ENCODE measurements at regions not wholly inside any gene's neighbourhood (a gene's known extent, or its start where the extent isn't known, plus 50 kb on each side); places are given as distances from the start of the nearest gene placed in this dataset.

DNA sequence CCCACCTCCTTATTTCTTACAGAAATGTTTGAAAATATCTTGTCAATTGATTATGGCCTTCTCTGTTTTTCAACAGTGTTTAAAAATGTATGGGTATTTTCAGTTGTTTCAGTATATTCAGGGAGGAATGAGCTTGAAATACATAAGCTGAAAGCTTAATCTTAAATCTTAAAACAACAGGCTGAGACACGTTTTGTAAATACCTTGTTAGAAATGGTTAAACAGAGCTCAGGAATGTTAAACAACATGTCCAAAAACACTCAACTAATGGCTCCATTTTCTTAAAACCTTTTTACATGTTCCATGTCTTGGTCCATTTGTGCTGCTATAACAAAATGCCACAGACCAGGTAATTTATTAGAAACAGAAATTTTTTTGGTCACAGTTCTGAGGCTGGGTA lies 953.8 kb upstream of the ADGRL2 start:
- DNase-seq (ENCODE audit: low spot score): no peak
- no peak overlapping the region for H3K27ac ChIP-seq
- no peak for TF ChIP-seq CTCF (IDR thresholded peaks at IDR 0.05)
- H3K4me3 ChIP-seq: no peak overlapping the region
- H3K4me1 ChIP-seq: no peaks in the 10 kb centered on the region
- H3K36me3 ChIP-seq: no peaks in the 10 kb centered on the region
- H3K9me3 ChIP-seq: no peaks in the 10 kb centered on the region
- no peaks in the 10 kb centered on the region for H3K27me3 ChIP-seq

GRCh38 chr1:80842796-80843195 lies 957.9 kb upstream of the ADGRL2 start:
- no peak for TF ChIP-seq CTCF (IDR thresholded peaks at IDR 0.05)
- no peak for DNase-seq (ENCODE audit: low spot score)
- H3K4me3 ChIP-seq: no peak overlapping the region
- H3K27ac ChIP-seq: no peak overlapping the region
- H3K36me3 ChIP-seq: no peaks in the 10 kb centered on the region
- H3K9me3 ChIP-seq: no peaks in the 10 kb centered on the region
- no peaks in the 10 kb centered on the region for H3K4me1 ChIP-seq
- no peaks in the 10 kb centered on the region for H3K27me3 ChIP-seq

DNA sequence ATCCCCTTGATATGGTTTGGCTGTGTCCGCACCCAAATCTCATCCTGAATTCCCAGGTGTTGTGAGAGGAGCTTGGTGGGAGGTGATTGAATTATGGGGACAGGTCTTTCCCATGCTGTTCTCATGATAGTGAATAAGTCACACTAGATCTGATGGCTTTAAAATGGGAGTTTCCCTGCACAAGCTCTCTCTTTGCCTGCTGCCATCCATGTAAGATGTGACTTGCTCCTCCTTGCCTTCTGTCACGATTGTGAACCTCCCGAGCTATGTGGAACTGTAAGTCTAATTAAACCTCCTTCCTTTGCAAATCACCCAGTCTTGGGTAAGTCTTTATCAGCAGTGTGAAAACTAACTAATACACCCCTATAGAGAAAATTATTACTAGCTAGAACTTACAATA lies 959.5 kb upstream of the ADGRL2 start:
- DNase-seq (ENCODE audit: low spot score): no peak
- Histone ChIP-seq H3K27ac (no peak overlapping the region), H3K9me3 (no peaks in the 10 kb centered on the region), H3K4me1 (no peaks in the 10 kb centered on the region), H3K27me3 (no peaks in the 10 kb centered on the region), H3K36me3 (no peaks in the 10 kb centered on the region), H3K4me3 (no peak overlapping the region)
- no peak for TF ChIP-seq CTCF (IDR thresholded peaks at IDR 0.05)

DNA sequence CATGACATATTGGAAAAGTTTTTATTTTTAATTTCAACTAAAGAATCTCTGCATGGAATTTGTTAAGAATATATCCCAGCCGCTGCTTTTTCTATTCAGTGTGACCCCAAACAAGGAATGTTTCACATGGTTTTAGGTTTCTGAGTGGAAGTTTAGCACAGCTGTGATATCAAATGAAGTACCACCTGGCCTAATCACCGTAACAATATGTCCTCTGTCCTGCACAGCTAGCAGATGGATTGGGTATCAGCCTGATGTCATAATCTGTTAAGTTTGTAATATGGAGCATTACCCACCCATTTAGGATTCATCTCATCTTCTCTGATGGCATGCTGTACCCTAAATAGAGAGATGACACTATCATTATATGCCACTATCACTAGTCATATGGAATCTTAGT lies 963.7 kb upstream of the ADGRL2 start:
- H3K27me3 ChIP-seq: no peaks in the 10 kb centered on the region
- no peak for DNase-seq (ENCODE audit: low spot score)
- no peak overlapping the region for H3K4me3 ChIP-seq
- TF ChIP-seq CTCF (IDR thresholded peaks at IDR 0.05): no peak
- H3K36me3 ChIP-seq: no peaks in the 10 kb centered on the region
- no peaks in the 10 kb centered on the region for H3K9me3 ChIP-seq
- no peak overlapping the region for H3K27ac ChIP-seq
- no peaks in the 10 kb centered on the region for H3K4me1 ChIP-seq

GRCh38 chr1:80836505-80836904 lies 964.2 kb upstream of the ADGRL2 start:
- Histone ChIP-seq H3K27me3 (no peaks in the 10 kb centered on the region), H3K9me3 (no peaks in the 10 kb centered on the region), H3K27ac (no peak overlapping the region), H3K4me1 (no peaks in the 10 kb centered on the region), H3K36me3 (no peaks in the 10 kb centered on the region), H3K4me3 (no peak overlapping the region)
- no peak for TF ChIP-seq CTCF (IDR thresholded peaks at IDR 0.05)
- no peak for DNase-seq (ENCODE audit: low spot score)

- TF ChIP-seq CTCF (IDR thresholded peaks at IDR 0.05): no peak
- no peak for DNase-seq (ENCODE audit: low spot score)
- Histone ChIP-seq H3K36me3 (no peaks in the 10 kb centered on the region), H3K27ac (no peak overlapping the region), H3K4me3 (no peak overlapping the region), H3K27me3 (no peaks in the 10 kb centered on the region), H3K9me3 (no peaks in the 10 kb centered on the region), H3K4me1 (no peaks in the 10 kb centered on the region)
Measured at GRCh38 chr1:80827666-80828065, 973.1 kb upstream of the ADGRL2 start.

All from right atrium auricular region (tissue), 2 donors.